ENCODE measurements at regions not wholly inside any gene's neighbourhood (a gene's known extent, or its start where the extent isn't known, plus 50 kb on each side); places are given as distances from the start of the nearest gene placed in this dataset.

DNA sequence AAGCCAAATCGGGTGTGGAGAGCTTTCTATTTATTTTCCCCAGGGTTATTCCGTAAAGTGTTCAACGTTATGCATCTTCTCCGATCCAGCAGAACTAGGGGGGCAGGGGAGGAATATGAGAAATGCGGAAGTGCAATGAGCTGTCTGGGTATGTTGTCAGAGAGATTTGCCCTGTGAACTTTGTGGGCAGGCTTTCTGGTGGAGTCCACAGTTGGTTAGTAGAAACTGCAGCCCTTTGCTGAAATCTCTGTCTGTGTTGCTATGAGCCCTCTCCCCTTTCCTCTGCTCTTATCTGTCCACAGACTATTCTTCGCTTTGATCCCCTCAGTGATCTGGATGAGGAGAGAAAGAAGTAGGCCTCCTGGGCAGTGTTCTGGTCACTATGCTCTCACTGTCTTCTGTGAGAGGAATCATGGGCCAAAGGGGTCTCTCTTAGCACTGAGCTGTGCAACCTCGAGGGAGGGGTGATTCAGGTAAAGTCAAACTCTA, 158.9 kb upstream of the FUT9 start:
- ChIA-PET CTCF (no interaction called here), POLR2A (no interaction called here), SMC1A (ENCODE audit: uncharacterized antibody, unreplicated experiment) (interaction anchor here (1.6 kb wide), 1 partner anchor 9 kb away, joined by 6 read pairs; no protein-coding TSS in a partner anchor), RAD21 (ENCODE audit: unreplicated experiment) (no interaction called here)
- Histone ChIP-seq H3K27me3 (replicated peaks in 1 of 2; ENCODE audit: control insufficient read depth in 2 of 2, insufficient read depth in 2 of 2, low read length in 1 of 2) (no peaks in the 10 kb centered on the region), H3K27ac (ENCODE audit: control insufficient read depth, insufficient read depth) (no peak overlapping the region), H3K79me2 (ENCODE audit: control insufficient read depth, insufficient read depth, low read length) (no peaks in the 10 kb centered on the region), H3K9ac (ENCODE audit: control insufficient read depth, insufficient read depth, low read length) (no peak overlapping the region), H3K4me3 (no peak overlapping the region), H3K4me1 (ENCODE audit: control insufficient read depth, insufficient read depth, low read length) (no peaks in the 10 kb centered on the region), H3K4me2 (ENCODE audit: control insufficient read depth, insufficient read depth) (no peak overlapping the region), H2AFZ (ENCODE audit: control insufficient read depth, low read depth, low read length) (no peak overlapping the region), H3K9me3 (replicated peaks; ENCODE audit: control insufficient read depth, insufficient read depth, low read length) (no peaks in the 10 kb centered on the region), H3K36me3 (ENCODE audit: control insufficient read depth in 2 of 2, insufficient read depth in 2 of 2, low read length in 1 of 2) (no peaks in the 10 kb centered on the region), H4K20me1 (ENCODE audit: control insufficient read depth, insufficient read depth) (no peaks in the 10 kb centered on the region)
- intact Hi-C loops (cut with micrococcal nuclease; ENCODE audit: unreplicated experiment) = no loop called here
- BruUV-seq (replicated peaks) = no TSS peak
- TF ChIP-seq RUNX3 (IDR thresholded peaks at IDR 0.05; ENCODE audit: low read length) (no peak), JUND (IDR thresholded peaks at IDR 0.05; ENCODE audit: low read depth, low read length) (no peak), EP300 (IDR thresholded peaks at IDR 0.05; ENCODE audit: borderline replicate concordance in 1 of 2, control insufficient read depth in 1 of 2, low read depth in 2 of 2, low read length in 2 of 2) (no peak)
- TF ChIP-seq, protein P1, sequence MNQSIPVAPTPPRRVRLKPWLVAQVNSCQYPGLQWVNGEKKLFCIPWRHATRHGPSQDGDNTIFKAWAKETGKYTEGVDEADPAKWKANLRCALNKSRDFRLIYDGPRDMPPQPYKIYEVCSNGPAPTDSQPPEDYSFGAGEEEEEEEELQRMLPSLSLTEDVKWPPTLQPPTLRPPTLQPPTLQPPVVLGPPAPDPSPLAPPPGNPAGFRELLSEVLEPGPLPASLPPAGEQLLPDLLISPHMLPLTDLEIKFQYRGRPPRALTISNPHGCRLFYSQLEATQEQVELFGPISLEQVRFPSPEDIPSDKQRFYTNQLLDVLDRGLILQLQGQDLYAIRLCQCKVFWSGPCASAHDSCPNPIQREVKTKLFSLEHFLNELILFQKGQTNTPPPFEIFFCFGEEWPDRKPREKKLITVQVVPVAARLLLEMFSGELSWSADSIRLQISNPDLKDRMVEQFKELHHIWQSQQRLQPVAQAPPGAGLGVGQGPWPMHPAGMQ (IDR thresholded peaks at IDR 0.05; ENCODE audit: borderline replicate concordance) = no peak
- in situ Hi-C loops (cut with MboI) = no loop called here
- 37% methylated on average over 7 of the region's 7 CpGs for WGBS (ENCODE audit: insufficient coverage, insufficient replicate concordance, low lambda C conversion rate, missing lambda C conversion rate)
- ATAC-seq = no peak; the same call in 2 of the 3 replicates
- no peak for DNase-seq (ENCODE audit: low read depth, low spot score)
- FAIRE-seq = no peak

DNA sequence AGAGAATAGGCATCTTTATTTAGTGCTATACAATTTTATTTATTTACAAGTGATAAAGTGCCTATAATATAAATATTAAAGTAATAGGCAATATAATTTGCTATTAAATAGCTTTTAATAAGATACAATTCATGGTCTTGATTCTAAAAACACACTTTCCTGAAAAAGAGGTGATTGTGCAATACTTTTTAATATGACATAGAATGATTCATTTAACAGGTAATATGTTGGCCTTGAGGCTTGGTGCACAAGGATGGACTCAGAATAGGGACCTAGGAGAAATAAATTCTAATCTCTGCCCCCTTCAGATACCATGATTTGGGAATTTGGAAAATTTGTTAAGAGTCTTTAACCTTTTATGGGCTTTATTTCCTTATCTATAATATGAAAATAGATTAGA, 149.9 kb upstream of the FUT9 start:
- POLR2A ChIA-PET = no interaction called here

More for the DNA sequence above, 149.9 kb upstream of the FUT9 start:
- no peak overlapping the region for H3K4me3 ChIP-seq
- ChIA-PET CTCF (interaction anchor here (0.6 to 2.2 kb wide), 8 partner anchors 9 to 663 kb away, joined by 3 to 5 read pairs (median 3); no protein-coding TSS in a partner anchor), RAD21 (ENCODE audit: unreplicated experiment) (interaction anchor here (1.6 kb wide), 1 partner anchor 26 kb away, joined by 5 read pairs; no protein-coding TSS in a partner anchor), SMC1A (ENCODE audit: uncharacterized antibody, unreplicated experiment) (interaction anchor here (0.6 to 2.0 kb wide), 7 partner anchors 10 to 432 kb away, joined by 3 to 6 read pairs (median 3); no protein-coding TSS in a partner anchor)
- ATAC-seq = no peak
- no peaks in the 10 kb centered on the region for H4K20me1 ChIP-seq (ENCODE audit: control insufficient read depth, insufficient read depth)
- no peak for FAIRE-seq
- no TSS peak for BruUV-seq (replicated peaks)
- intact Hi-C loops (cut with micrococcal nuclease; ENCODE audit: unreplicated experiment) (loop anchor here (1.0 to 10.0 kb wide), 4 partner anchors 217 to 661 kb away; no protein-coding TSS in a partner anchor), in situ Hi-C loops (cut with MboI) (no loop called here)
- H3K79me2 ChIP-seq (ENCODE audit: control insufficient read depth, insufficient read depth, low read length) = no peaks in the 10 kb centered on the region
- DNase-seq (ENCODE audit: low read depth, low spot score) = no peak
- no peak overlapping the region for H3K4me2 ChIP-seq (ENCODE audit: control insufficient read depth, insufficient read depth)
- H3K36me3 ChIP-seq (ENCODE audit: control insufficient read depth in 2 of 2, insufficient read depth in 2 of 2, low read length in 1 of 2) = no peaks in the 10 kb centered on the region
- no peak overlapping the region for H3K9ac ChIP-seq (ENCODE audit: control insufficient read depth, insufficient read depth, low read length)
- TF ChIP-seq PAX8 (IDR thresholded peaks at IDR 0.05) = no peak
- no peak for TF ChIP-seq BRCA1 (IDR thresholded peaks at IDR 0.05; ENCODE audit: low read depth, low read length)
- TF ChIP-seq ETV6 (conservative IDR thresholded peaks at IDR 0.05 in 1 of 2, IDR thresholded peaks at IDR 0.05 in 1 of 2; ENCODE audit: borderline replicate concordance in 1 of 2, low read depth in 1 of 2) = no peak
- TF ChIP-seq MYC (IDR thresholded peaks at IDR 0.05; ENCODE audit: insufficient read depth, insufficient read length, insufficient replicate concordance, low read length, severe bottlenecking) = no peak
- TF ChIP-seq, protein P2, sequence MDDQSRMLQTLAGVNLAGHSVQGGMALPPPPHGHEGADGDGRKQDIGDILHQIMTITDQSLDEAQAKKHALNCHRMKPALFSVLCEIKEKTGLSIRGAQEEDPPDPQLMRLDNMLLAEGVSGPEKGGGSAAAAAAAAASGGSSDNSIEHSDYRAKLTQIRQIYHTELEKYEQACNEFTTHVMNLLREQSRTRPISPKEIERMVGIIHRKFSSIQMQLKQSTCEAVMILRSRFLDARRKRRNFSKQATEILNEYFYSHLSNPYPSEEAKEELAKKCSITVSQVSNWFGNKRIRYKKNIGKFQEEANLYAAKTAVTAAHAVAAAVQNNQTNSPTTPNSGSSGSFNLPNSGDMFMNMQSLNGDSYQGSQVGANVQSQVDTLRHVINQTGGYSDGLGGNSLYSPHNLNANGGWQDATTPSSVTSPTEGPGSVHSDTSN (IDR thresholded peaks at IDR 0.05; ENCODE audit: insufficient replicate concordance, low read depth, low read length) = no peak
- no peak for TF ChIP-seq SMARCA5 (IDR thresholded peaks at IDR 0.05)
- TF ChIP-seq, protein P3, sequence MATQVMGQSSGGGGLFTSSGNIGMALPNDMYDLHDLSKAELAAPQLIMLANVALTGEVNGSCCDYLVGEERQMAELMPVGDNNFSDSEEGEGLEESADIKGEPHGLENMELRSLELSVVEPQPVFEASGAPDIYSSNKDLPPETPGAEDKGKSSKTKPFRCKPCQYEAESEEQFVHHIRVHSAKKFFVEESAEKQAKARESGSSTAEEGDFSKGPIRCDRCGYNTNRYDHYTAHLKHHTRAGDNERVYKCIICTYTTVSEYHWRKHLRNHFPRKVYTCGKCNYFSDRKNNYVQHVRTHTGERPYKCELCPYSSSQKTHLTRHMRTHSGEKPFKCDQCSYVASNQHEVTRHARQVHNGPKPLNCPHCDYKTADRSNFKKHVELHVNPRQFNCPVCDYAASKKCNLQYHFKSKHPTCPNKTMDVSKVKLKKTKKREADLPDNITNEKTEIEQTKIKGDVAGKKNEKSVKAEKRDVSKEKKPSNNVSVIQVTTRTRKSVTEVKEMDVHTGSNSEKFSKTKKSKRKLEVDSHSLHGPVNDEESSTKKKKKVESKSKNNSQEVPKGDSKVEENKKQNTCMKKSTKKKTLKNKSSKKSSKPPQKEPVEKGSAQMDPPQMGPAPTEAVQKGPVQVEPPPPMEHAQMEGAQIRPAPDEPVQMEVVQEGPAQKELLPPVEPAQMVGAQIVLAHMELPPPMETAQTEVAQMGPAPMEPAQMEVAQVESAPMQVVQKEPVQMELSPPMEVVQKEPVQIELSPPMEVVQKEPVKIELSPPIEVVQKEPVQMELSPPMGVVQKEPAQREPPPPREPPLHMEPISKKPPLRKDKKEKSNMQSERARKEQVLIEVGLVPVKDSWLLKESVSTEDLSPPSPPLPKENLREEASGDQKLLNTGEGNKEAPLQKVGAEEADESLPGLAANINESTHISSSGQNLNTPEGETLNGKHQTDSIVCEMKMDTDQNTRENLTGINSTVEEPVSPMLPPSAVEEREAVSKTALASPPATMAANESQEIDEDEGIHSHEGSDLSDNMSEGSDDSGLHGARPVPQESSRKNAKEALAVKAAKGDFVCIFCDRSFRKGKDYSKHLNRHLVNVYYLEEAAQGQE (IDR thresholded peaks at IDR 0.05; ENCODE audit: low read depth, low read length) = no peak
- H3K27me3 ChIP-seq (replicated peaks in 1 of 2; ENCODE audit: control insufficient read depth in 2 of 2, insufficient read depth in 2 of 2, low read length in 1 of 2) = no peaks in the 10 kb centered on the region
- no peaks in the 10 kb centered on the region for H3K4me1 ChIP-seq (ENCODE audit: control insufficient read depth, insufficient read depth, low read length)
- H3K9me3 ChIP-seq (replicated peaks; ENCODE audit: control insufficient read depth, insufficient read depth, low read length) = no peaks in the 10 kb centered on the region
- H2AFZ ChIP-seq (ENCODE audit: control insufficient read depth, low read depth, low read length) = no peak overlapping the region
- no peak overlapping the region for H3K27ac ChIP-seq (ENCODE audit: control insufficient read depth, insufficient read depth)

Measured in GM12878 (cell line).